Ishikawa (cell line): ENCODE measurements at regions not wholly inside any gene's neighbourhood (a gene's known extent, or its start where the extent isn't known, plus 50 kb on each side); places are given as distances from the start of the nearest gene placed in this dataset.

ENCODE experiments used
- REST ChIP-seq: IDR thresholded peaks from 2 replicates; pipeline ENCODE4 v1.6.1; 2012; ENCODE audit warnings: low read depth, mild to moderate bottlenecking
- TAF1 ChIP-seq: IDR thresholded peaks from 2 replicates; pipeline ENCODE4 v1.6.1; 2012; ENCODE audit warnings: low read depth, mild to moderate bottlenecking
- TCF12 ChIP-seq: IDR thresholded peaks from 2 replicates; pipeline ENCODE4 v1.6.1; 2012; ENCODE audit warnings: low read depth
- TEAD4 ChIP-seq: IDR thresholded peaks from 2 replicates; pipeline ENCODE4 v1.6.1; 2012
- YY1 ChIP-seq: IDR thresholded peaks from 2 replicates; pipeline ENCODE4 v1.6.1; 2012; ENCODE audit warnings: low read depth
- TF ChIP-seq, protein P1 (sequence below): IDR thresholded peaks from 2 replicates; pipeline ENCODE4 v1.6.1; 2012

- TF ChIP-seq TEAD4 (no peak), TCF12 (no peak), REST (no peak), TAF1 (no peak), YY1 (no peak)
- TF ChIP-seq, protein P1, sequence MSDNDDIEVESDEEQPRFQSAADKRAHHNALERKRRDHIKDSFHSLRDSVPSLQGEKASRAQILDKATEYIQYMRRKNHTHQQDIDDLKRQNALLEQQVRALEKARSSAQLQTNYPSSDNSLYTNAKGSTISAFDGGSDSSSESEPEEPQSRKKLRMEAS: no peak
Measured at GRCh38 chr11:96967616-96968015, 577.8 kb downstream of the JRKL start.
